Nephron progenitor cell (in vitro differentiated cells): ENCODE measurements at regions not wholly inside any gene's neighbourhood (a gene's known extent, or its start where the extent isn't known, plus 50 kb on each side); places are given as distances from the start of the nearest gene placed in this dataset.

Experiments
- DNase-seq: peaks from one replicate; pipeline ENCODE4 v3.0.0; 2021
- H3K27ac Mint-ChIP-seq: 2 replicates; pipeline ENCODE4 v1.8.0; 2021; ENCODE audit warnings: mild to moderate bottlenecking, moderate library complexity, mixed read lengths
- H3K27me3 Mint-ChIP-seq: 2 replicates; pipeline ENCODE4 v1.8.0; 2021; ENCODE audit warnings: mild to moderate bottlenecking, low read depth, mixed read lengths; ENCODE audit not compliant: poor library complexity
- H3K36me3 Mint-ChIP-seq: 2 replicates; pipeline ENCODE4 v1.8.0; 2021; ENCODE audit warnings: low read depth, mixed read lengths
- H3K4me1 Mint-ChIP-seq: 2 replicates; pipeline ENCODE4 v1.8.0; 2021; ENCODE audit warnings: mixed read lengths
- H3K4me3 Mint-ChIP-seq: 2 replicates; pipeline ENCODE4 v1.8.0; 2021; ENCODE audit warnings: mild to moderate bottlenecking, moderate library complexity, mixed read lengths
- H3K9me3 Mint-ChIP-seq: 2 replicates; pipeline ENCODE4 v1.8.0; 2021; ENCODE audit warnings: mild to moderate bottlenecking, moderate library complexity, mixed read lengths
- CTCF ChIP-seq: fragments of 200-600 bp; sonication (generic); IDR thresholded peaks from 2 replicates; pipeline ENCODE4 v1.5.0; 2021; ENCODE audit warnings: antibody characterized with exemption

- peaks cover 14% of the 10 kb centered on the region for H3K9me3 Mint-ChIP-seq
- peaks cover 4% of the 10 kb centered on the region for H3K27me3 Mint-ChIP-seq
- H3K4me1 Mint-ChIP-seq = no peaks in the 10 kb centered on the region
- H3K36me3 Mint-ChIP-seq = no peaks in the 10 kb centered on the region
- no peak overlapping the region for H3K27ac Mint-ChIP-seq
- H3K4me3 Mint-ChIP-seq = no peak overlapping the region
- DNase-seq = no peak
- no peak for TF ChIP-seq CTCF
Measured at GRCh38 chrX:82912382-82912781, 595.7 kb upstream of the POU3F4 start.

GRCh38 chrX:82934980-82935379 lies 573.1 kb upstream of the POU3F4 start:
- Mint-ChIP-seq H3K27ac (no peak overlapping the region), H3K4me3 (no peak overlapping the region), H3K9me3 (peaks cover 23% of the 10 kb centered on the region), H3K27me3 (no peaks in the 10 kb centered on the region), H3K4me1 (no peaks in the 10 kb centered on the region), H3K36me3 (no peaks in the 10 kb centered on the region)
- TF ChIP-seq CTCF = no peak
- no peak for DNase-seq

- Mint-ChIP-seq H3K27me3 (peaks cover 7% of the 10 kb centered on the region), H3K9me3 (peaks cover 61% of the 10 kb centered on the region), H3K27ac (no peak overlapping the region), H3K36me3 (no peaks in the 10 kb centered on the region), H3K4me3 (no peak overlapping the region), H3K4me1 (no peaks in the 10 kb centered on the region)
- no peak for TF ChIP-seq CTCF
- no peak for DNase-seq
Measured at GRCh38 chrX:82945332-82945731, 562.8 kb upstream of the POU3F4 start.

- Mint-ChIP-seq H3K27me3 (no peaks in the 10 kb centered on the region), H3K4me3 (no peak overlapping the region)
- DNase-seq = no peak
Measured at GRCh38 chrX:82961129-82961528, 547.0 kb upstream of the POU3F4 start.

GRCh38 chrX:82973646-82974045 lies 534.4 kb upstream of the POU3F4 start:
- no peaks in the 10 kb centered on the region for H3K4me1 Mint-ChIP-seq
- H3K27me3 Mint-ChIP-seq = no peaks in the 10 kb centered on the region
- peaks cover 24% of the 10 kb centered on the region for H3K9me3 Mint-ChIP-seq
- H3K27ac Mint-ChIP-seq = no peak overlapping the region
- H3K4me3 Mint-ChIP-seq = no peak overlapping the region
- no peaks in the 10 kb centered on the region for H3K36me3 Mint-ChIP-seq
- no peak for DNase-seq
- no peak for TF ChIP-seq CTCF

More at GRCh38 chrX:82961129-82961528, 547.0 kb upstream of the POU3F4 start:
- no peak for TF ChIP-seq CTCF
- peaks cover 34% of the 10 kb centered on the region for H3K9me3 Mint-ChIP-seq
- H3K27ac Mint-ChIP-seq = no peak overlapping the region
- no peaks in the 10 kb centered on the region for H3K4me1 Mint-ChIP-seq
- no peaks in the 10 kb centered on the region for H3K36me3 Mint-ChIP-seq

GRCh38 chrX:82998163-82998562 lies 509.9 kb upstream of the POU3F4 start:
- DNase-seq = no peak
- Mint-ChIP-seq H3K27me3 (no peaks in the 10 kb centered on the region), H3K36me3 (no peaks in the 10 kb centered on the region), H3K27ac (no peak overlapping the region), H3K4me3 (no peak overlapping the region), H3K9me3 (peaks cover 53% of the 10 kb centered on the region), H3K4me1 (no peaks in the 10 kb centered on the region)
- TF ChIP-seq CTCF = no peak
